Activated T-cell treated with anti-CD3 and anti-CD28 coated beads, Interleukin-2, amount 50 U/mL, for 4 hours (primary cell): ENCODE measurements at regions not wholly inside any gene's neighbourhood (a gene's known extent, or its start where the extent isn't known, plus 50 kb on each side); places are given as distances from the start of the nearest gene placed in this dataset.

ENCODE experiments used
- ATAC-seq, 2 donors: fragments of 200-7000 bp; cut with Tn5 transposase; one replicate each; pipeline ENCODE4 v1.10.0; 2021
- DNase-seq: peaks from one replicate; pipeline ENCODE4 v3.0.0-alpha.2; 2020
- H3K27me3 Mint-ChIP-seq: one replicate; pipeline ENCODE4 v1.8.0; 2021; ENCODE audit warnings: low read depth, mixed read lengths
- H3K36me3 Mint-ChIP-seq: one replicate; pipeline ENCODE4 v1.8.0; 2022; ENCODE audit warnings: mixed read lengths; ENCODE audit not compliant: insufficient read depth
- H3K4me1 Mint-ChIP-seq: one replicate; pipeline ENCODE4 v1.8.0; 2021; ENCODE audit warnings: low read depth, mixed read lengths
- H3K4me3 Mint-ChIP-seq: one replicate; pipeline ENCODE4 v1.8.0; 2021; ENCODE audit warnings: mild to moderate bottlenecking, moderate library complexity, mixed read lengths
- H3K9me3 Mint-ChIP-seq: one replicate; pipeline ENCODE4 v1.8.0; 2021; ENCODE audit warnings: mixed read lengths

GRCh38 chr19:31699421-31699820, 350.2 kb upstream of the TSHZ3 start:
- DNase-seq, result no peak
- H3K36me3 Mint-ChIP-seq, result no peaks in the 10 kb centered on the region
- H3K9me3 Mint-ChIP-seq, result peaks cover 12% of the 10 kb centered on the region
- no peaks in the 10 kb centered on the region for H3K4me1 Mint-ChIP-seq
- H3K4me3 Mint-ChIP-seq, result no peak overlapping the region
- no peak for ATAC-seq
- H3K27me3 Mint-ChIP-seq, result no peaks in the 10 kb centered on the region

GRCh38 chr19:31701146-31701545, 351.9 kb upstream of the TSHZ3 start:
- peaks cover 12% of the 10 kb centered on the region for H3K9me3 Mint-ChIP-seq
- H3K27me3 Mint-ChIP-seq, result no peaks in the 10 kb centered on the region
- no peaks in the 10 kb centered on the region for H3K4me1 Mint-ChIP-seq
- H3K4me3 Mint-ChIP-seq, result no peak overlapping the region
- ATAC-seq (no peak), DNase-seq (no peak)
- H3K36me3 Mint-ChIP-seq, result no peaks in the 10 kb centered on the region

- Mint-ChIP-seq H3K27me3 (peaks cover 1% of the 10 kb centered on the region), H3K36me3 (no peaks in the 10 kb centered on the region), H3K9me3 (peaks cover 12% of the 10 kb centered on the region), H3K4me3 (no peak overlapping the region), H3K4me1 (no peaks in the 10 kb centered on the region)
- ATAC-seq (no peak), DNase-seq (no peak)
Measured at GRCh38 chr19:31705656-31706055, 356.4 kb upstream of the TSHZ3 start.

GRCh38 chr19:31706131-31706530, 356.9 kb upstream of the TSHZ3 start:
- Mint-ChIP-seq H3K9me3 (peaks cover 12% of the 10 kb centered on the region), H3K4me3 (no peak overlapping the region), H3K4me1 (no peaks in the 10 kb centered on the region), H3K36me3 (no peaks in the 10 kb centered on the region), H3K27me3 (peaks cover 1% of the 10 kb centered on the region)
- no peak for ATAC-seq
- no peak for DNase-seq

GRCh38 chr19:31706691-31707620, 357.7 kb upstream of the TSHZ3 start:
- H3K9me3 Mint-ChIP-seq, result peaks cover 13% of the 10 kb centered on the region
- H3K36me3 Mint-ChIP-seq, result no peaks in the 10 kb centered on the region
- peaks cover 1% of the 10 kb centered on the region for H3K27me3 Mint-ChIP-seq
- no peaks in the 10 kb centered on the region for H3K4me1 Mint-ChIP-seq
- H3K4me3 Mint-ChIP-seq, result no peak overlapping the region
- ATAC-seq (no peak), DNase-seq (no peak)

GRCh38 chr19:31708520-31708919, 359.3 kb upstream of the TSHZ3 start:
- no peak for ATAC-seq
- H3K4me1 Mint-ChIP-seq, result no peaks in the 10 kb centered on the region

GRCh38 chr19:31709476-31709875, 360.2 kb upstream of the TSHZ3 start:
- no peak for ATAC-seq
- H3K36me3 Mint-ChIP-seq, result no peaks in the 10 kb centered on the region
- DNase-seq, result no peak
- no peak overlapping the region for H3K4me3 Mint-ChIP-seq
- H3K27me3 Mint-ChIP-seq, result peaks cover 1% of the 10 kb centered on the region
- H3K9me3 Mint-ChIP-seq, result peaks cover 8% of the 10 kb centered on the region
- H3K4me1 Mint-ChIP-seq, result no peaks in the 10 kb centered on the region

More at GRCh38 chr19:31708520-31708919, 359.3 kb upstream of the TSHZ3 start:
- H3K4me3 Mint-ChIP-seq, result no peak overlapping the region
- H3K36me3 Mint-ChIP-seq, result no peaks in the 10 kb centered on the region
- no peak for DNase-seq
- H3K27me3 Mint-ChIP-seq, result peaks cover 1% of the 10 kb centered on the region
- H3K9me3 Mint-ChIP-seq, result peaks cover 9% of the 10 kb centered on the region

GRCh38 chr19:31715249-31715945, 366.2 kb upstream of the TSHZ3 start:
- H3K4me1 Mint-ChIP-seq, result no peaks in the 10 kb centered on the region
- no peak for ATAC-seq
- H3K9me3 Mint-ChIP-seq, result peaks cover 8% of the 10 kb centered on the region
- DNase-seq, result no peak
- H3K27me3 Mint-ChIP-seq, result no peaks in the 10 kb centered on the region
- no peak overlapping the region for H3K4me3 Mint-ChIP-seq
- no peaks in the 10 kb centered on the region for H3K36me3 Mint-ChIP-seq

GRCh38 chr19:31716826-31717225, 367.6 kb upstream of the TSHZ3 start:
- no peak overlapping the region for H3K4me3 Mint-ChIP-seq
- H3K27me3 Mint-ChIP-seq, result no peaks in the 10 kb centered on the region
- peaks cover 6% of the 10 kb centered on the region for H3K9me3 Mint-ChIP-seq
- DNase-seq (no peak), ATAC-seq (no peak)
- no peaks in the 10 kb centered on the region for H3K36me3 Mint-ChIP-seq
- no peaks in the 10 kb centered on the region for H3K4me1 Mint-ChIP-seq

GRCh38 chr19:31717269-31717923, 368.2 kb upstream of the TSHZ3 start:
- no peak for DNase-seq
- H3K27me3 Mint-ChIP-seq, result no peaks in the 10 kb centered on the region
- H3K4me1 Mint-ChIP-seq, result no peaks in the 10 kb centered on the region
- no peaks in the 10 kb centered on the region for H3K36me3 Mint-ChIP-seq
- no peak overlapping the region for H3K4me3 Mint-ChIP-seq
- ATAC-seq, result no peak
- peaks cover 4% of the 10 kb centered on the region for H3K9me3 Mint-ChIP-seq

GRCh38 chr19:31718032-31718431, 368.8 kb upstream of the TSHZ3 start:
- H3K36me3 Mint-ChIP-seq, result no peaks in the 10 kb centered on the region
- no peaks in the 10 kb centered on the region for H3K4me1 Mint-ChIP-seq
- no peak overlapping the region for H3K4me3 Mint-ChIP-seq
- no peaks in the 10 kb centered on the region for H3K27me3 Mint-ChIP-seq
- no peaks in the 10 kb centered on the region for H3K9me3 Mint-ChIP-seq
- ATAC-seq, result no peak
- DNase-seq, result no peak

- ATAC-seq (no peak), DNase-seq (no peak)
- H3K9me3 Mint-ChIP-seq, result no peaks in the 10 kb centered on the region
Measured at GRCh38 chr19:31718898-31719297, 369.7 kb upstream of the TSHZ3 start.

GRCh38 chr19:31723101-31723500, 373.9 kb upstream of the TSHZ3 start:
- H3K4me3 Mint-ChIP-seq, result no peak overlapping the region
- no peaks in the 10 kb centered on the region for H3K27me3 Mint-ChIP-seq
- no peaks in the 10 kb centered on the region for H3K4me1 Mint-ChIP-seq
- H3K9me3 Mint-ChIP-seq, result no peaks in the 10 kb centered on the region
- DNase-seq (no peak), ATAC-seq (no peak)
- no peaks in the 10 kb centered on the region for H3K36me3 Mint-ChIP-seq

More at GRCh38 chr19:31718898-31719297, 369.7 kb upstream of the TSHZ3 start:
- Mint-ChIP-seq H3K27me3 (no peaks in the 10 kb centered on the region), H3K4me1 (no peaks in the 10 kb centered on the region), H3K4me3 (no peak overlapping the region), H3K36me3 (no peaks in the 10 kb centered on the region)

GRCh38 chr19:31725051-31725450, 375.8 kb upstream of the TSHZ3 start:
- ATAC-seq (no peak), DNase-seq (no peak)
- no peaks in the 10 kb centered on the region for H3K27me3 Mint-ChIP-seq
- peaks cover 4% of the 10 kb centered on the region for H3K9me3 Mint-ChIP-seq
- no peaks in the 10 kb centered on the region for H3K4me1 Mint-ChIP-seq
- H3K36me3 Mint-ChIP-seq, result no peaks in the 10 kb centered on the region
- no peak overlapping the region for H3K4me3 Mint-ChIP-seq
